K562 (cell line): ENCODE measurements at regions not wholly inside any gene's neighbourhood (a gene's known extent, or its start where the extent isn't known, plus 50 kb on each side); places are given as distances from the start of the nearest gene placed in this dataset.

Experiments
- ATAC-seq: fragments of 200-7000 bp; cut with Tn5 transposase; 3 replicates; pipeline ENCODE4 v1.9.1; 2020; ENCODE audit warnings: moderate library complexity
- BruUV-seq: library from RNA; stranded (reverse); fragments of 400-500 nt; replicated peaks from 2 replicates; lab custom pipeline; 2021; lab: Mats Ljungman, UMichigan
- CTCF ChIA-PET: fragments of 300-600 bp; formaldehyde crosslinking; extraction: SDS; loops from one replicate; lab custom pipeline; 2021; ENCODE audit warnings: low intra/inter-chr PET ratio; lab: Yijun Ruan, JAX
- POLR2A ChIA-PET: fragments of 300-600, 350-650 bp; sonication (Branson Sonifier 250); formaldehyde crosslinking; extraction: SDS; loops from one replicate; lab custom pipeline; 2021; ENCODE audit warnings: antibody characterized with exemption, inconsistent platforms; lab: Yijun Ruan, JAX
- DNase-seq, 4 experiments: peaks; one replicate each; pipeline versions ENCODE4 v3.0.0 to v3.0.0-alpha.2; 2011 to 2018; ENCODE audit warnings: low spot score in 3 of 4, mixed read lengths in 3 of 4; ENCODE audit errors: extremely low read depth in 1 of 4
- FAIRE-seq: peaks from 2 replicates; lab custom pipeline; 2011; peaks lifted over from hg19 to GRCh38; lab: Jason Lieb, UNC
- H2AFZ ChIP-seq: 2 replicates; pipeline ENCODE4 v1.6.0; 2011; ENCODE audit warnings: low read depth, low read length, control low read depth, inconsistent platforms
- H3K27ac ChIP-seq: fragments of 200-600 bp; 3 replicates; pipeline ENCODE4 v1.8.0; 2011; ENCODE audit warnings: low read depth, mild to moderate bottlenecking, control low read depth, inconsistent platforms, low read length, moderate library complexity, mixed read lengths; ENCODE audit errors: extremely low read depth
- H3K27me3 ChIP-seq, 2 experiments: fragments of 300-600 bp in 1 of 2; 2 replicates in 1 of 2; 3 replicates in 1 of 2; pipeline versions ENCODE4 v1.6.0 to v1.8.0; 2011; ENCODE audit warnings: inconsistent platforms in 2 of 2, low read length in 2 of 2, mild to moderate bottlenecking in 1 of 2, mixed read lengths in 1 of 2, moderate library complexity in 1 of 2; ENCODE audit not compliant: control insufficient read depth in 2 of 2, insufficient read depth in 2 of 2
- H3K36me3 ChIP-seq: fragments of 300-600 bp; 3 replicates; pipeline ENCODE4 v1.8.0; 2011; ENCODE audit warnings: mild to moderate bottlenecking, low read length, inconsistent platforms; ENCODE audit not compliant: control insufficient read depth, insufficient read depth
- H3K4me1 ChIP-seq, 2 experiments: fragments of 200-600 bp in 1 of 2; replicated peaks in 1 of 2; 2 replicates in 1 of 2; 3 replicates in 1 of 2; pipeline versions ENCODE4 v1.5.1 to v1.8.0; 2011; ENCODE audit warnings: inconsistent platforms in 2 of 2, low read length in 2 of 2, mild to moderate bottlenecking in 1 of 2, mixed read lengths in 1 of 2, moderate library complexity in 1 of 2; ENCODE audit not compliant: control insufficient read depth in 2 of 2, insufficient read depth in 2 of 2
- H3K4me2 ChIP-seq: 2 replicates; pipeline ENCODE4 v1.6.1; 2011; ENCODE audit warnings: low read length, control low read depth, inconsistent platforms, mixed read lengths; ENCODE audit not compliant: insufficient read depth
- H3K4me3 ChIP-seq: fragments of 200-600 bp; sonication (generic), shearing (Covaris generic); 2 replicates; pipeline ENCODE4 v1.5.1; 2016; ENCODE audit warnings: control low read depth, inconsistent platforms
- H3K79me2 ChIP-seq: fragments of 200-600 bp; 3 replicates; pipeline ENCODE4 v1.8.0; 2011; ENCODE audit warnings: low read length, inconsistent platforms; ENCODE audit not compliant: control insufficient read depth, insufficient read depth
- H3K9ac ChIP-seq, 2 experiments: 2 replicates each; pipeline versions ENCODE4 v1.6.0 to v1.6.1; 2011; ENCODE audit warnings: low read depth in 2 of 2, low read length in 2 of 2, control low read depth in 1 of 2, inconsistent platforms in 1 of 2, mild to moderate bottlenecking in 1 of 2, mixed read lengths in 1 of 2; ENCODE audit not compliant: insufficient read depth in 1 of 2
- H3K9me1 ChIP-seq: one replicate; pipeline ENCODE4 v1.6.0; 2011; ENCODE audit warnings: inconsistent platforms, mild to moderate bottlenecking, low read length, moderate library complexity; ENCODE audit not compliant: control insufficient read depth, insufficient read depth
- H3K9me3 ChIP-seq: replicated peaks from 2 replicates; pipeline ENCODE4 v1.5.1; 2011; ENCODE audit warnings: low read depth, low read length, inconsistent platforms; ENCODE audit not compliant: control insufficient read depth, insufficient read depth
- H4K20me1 ChIP-seq: replicated peaks from 2 replicates; pipeline ENCODE4 v1.6.1; 2011; ENCODE audit warnings: low read length, inconsistent platforms, mixed read lengths; ENCODE audit not compliant: control insufficient read depth, insufficient read depth
- ASH1L ChIP-seq: fragments of 450-650 bp; IDR thresholded peaks from 2 replicates; pipeline ENCODE4 v1.6.1; 2018; ENCODE audit warnings: borderline replicate concordance, mild to moderate bottlenecking, low read depth; ENCODE audit not compliant: partially characterized antibody
- DPF2 ChIP-seq: fragments of 450-650 bp; IDR thresholded peaks from 2 replicates; pipeline ENCODE4 v1.6.1; 2016
- FIP1L1 ChIP-seq: fragments of 200-400 bp; formaldehyde crosslinking; IDR thresholded peaks from 2 replicates; pipeline ENCODE4 v1.6.1; 2018; ENCODE audit warnings: mild to moderate bottlenecking, low read depth, low read length; ENCODE audit not compliant: poor library complexity, severe bottlenecking
- FOS ChIP-seq: IDR thresholded peaks from 3 replicates; pipeline ENCODE4 v1.6.1; 2011; ENCODE audit not compliant: insufficient read length; ENCODE audit errors: extremely low read depth
- MAFK ChIP-seq: IDR thresholded peaks from 2 replicates; pipeline ENCODE4 v1.6.1; 2011; ENCODE audit warnings: low read length, improper control_type of control experiment
- PTTG1 ChIP-seq: fragments of 450-650 bp; IDR thresholded peaks from 2 replicates; pipeline ENCODE4 v1.6.1; 2016; ENCODE audit warnings: low read depth, mild to moderate bottlenecking, missing genetic modification characterization, missing compliant biosample characterization
- TAF9B ChIP-seq: fragments of 450-650 bp; IDR thresholded peaks from 2 replicates; pipeline ENCODE4 v1.6.1; 2018; ENCODE audit warnings: mild to moderate bottlenecking; ENCODE audit not compliant: partially characterized antibody
- TEAD4 ChIP-seq, 2 experiments: sonication (generic) in 1 of 2; formaldehyde crosslinking in 1 of 2; IDR thresholded peaks; 2 replicates each; pipeline versions ENCODE4 v1.6.1 to v1.8.0; 2012 to 2022; ENCODE audit warnings: borderline replicate concordance in 1 of 2, inconsistent platforms in 1 of 2, low read length in 1 of 2, mild to moderate bottlenecking in 1 of 2, missing genetic modification reagents in 1 of 2
- ZBED1 ChIP-seq: IDR thresholded peaks from 2 replicates; pipeline ENCODE4 v1.6.1; 2014
- ZNF12 ChIP-seq: sonication (generic); formaldehyde crosslinking; IDR thresholded peaks from 2 replicates; pipeline ENCODE4 v1.4.0; 2020; ENCODE audit warnings: mild to moderate bottlenecking, missing genetic modification reagents
- ZNF316 ChIP-seq: fragments of 450-650 bp; IDR thresholded peaks from 2 replicates; pipeline ENCODE4 v1.6.1; 2016
- WGBS: fragments of 100-300 bp; shearing (Covaris generic); methylation state at CpG from one replicate; pipeline ENCODE4 v1.1.6; 2016; ENCODE audit warnings: low coverage, mixed read lengths; ENCODE audit not compliant: insufficient coverage; ENCODE audit errors: missing lambda C conversion rate; 5-methylcytosine and 5-hydroxymethylcytosine counted together
- in situ Hi-C: fragments of 300-500 bp; cut with MboI; formaldehyde crosslinking; loops from 4 replicates; pipeline ENCODE4 v1.15.0; 2018; ENCODE audit warnings: inconsistent platforms, mixed read lengths
- intact Hi-C: fragments of 100-400 bp; cut with micrococcal nuclease; formaldehyde crosslinking; loops from 2 replicates; pipeline ENCODE4 v1.14.2; 2022
- TF ChIP-seq, protein P1 (sequence below): fragments of 450-650 bp; formaldehyde crosslinking; IDR thresholded peaks from 2 replicates; pipeline ENCODE4 v1.4.0; 2020; ENCODE audit warnings: mild to moderate bottlenecking, moderate library complexity
- TF ChIP-seq, protein P2 (sequence below): fragments of 250-450 bp; sonication (Bioruptor Pico); IDR thresholded peaks from 2 replicates; pipeline ENCODE4 v1.5.0; 2021; ENCODE audit warnings: mild to moderate bottlenecking, borderline replicate concordance
- TF ChIP-seq, protein P3 (sequence below): fragments of 150-350 bp; conservative IDR thresholded peaks from 2 replicates; pipeline ENCODE4 v1.6.1; 2014; ENCODE audit warnings: low read length
- TF ChIP-seq, protein P4 (sequence below): fragments of 250-450 bp; sonication (Bioruptor Pico); IDR thresholded peaks from 2 replicates; pipeline ENCODE4 v1.5.0; 2020; ENCODE audit warnings: mild to moderate bottlenecking

DNA sequence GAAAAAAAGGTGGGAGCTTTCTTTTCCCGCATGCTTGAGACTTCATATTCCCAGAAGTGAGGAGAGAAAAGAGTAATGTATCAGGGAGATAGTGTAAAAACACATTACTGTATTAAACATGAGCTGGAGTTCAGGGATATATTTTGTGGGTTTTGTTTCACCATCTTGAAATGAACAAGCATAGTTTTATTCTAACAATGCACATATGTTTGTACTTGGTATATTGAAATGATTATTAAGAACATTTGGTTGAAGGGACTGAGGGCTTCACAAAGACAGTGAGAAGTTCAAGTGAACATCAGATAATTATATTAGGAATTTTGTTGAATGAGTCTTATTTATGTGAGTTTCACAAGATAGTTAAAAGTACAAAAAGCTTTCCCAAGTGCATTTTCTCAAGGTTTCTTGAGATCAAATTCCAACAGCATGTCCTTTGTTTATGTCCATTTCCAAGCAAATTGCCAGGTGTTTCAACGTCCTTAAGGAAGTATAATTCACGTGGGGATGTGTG lies 368.8 kb downstream of the ANKRD50 start:
- in situ Hi-C loops = loop anchor here (25.0 kb wide), 1 partner anchor 944 kb away; no protein-coding TSS in a partner anchor
- intact Hi-C loops = no loop called here
- Histone ChIP-seq H3K9me3 (no peaks in the 10 kb centered on the region), H2AFZ (no peak overlapping the region), H3K27ac (no peak overlapping the region), H3K9ac (no peak overlapping the region), H3K27me3 (no peaks in the 10 kb centered on the region), H4K20me1 (no peaks in the 10 kb centered on the region), H3K36me3 (no peaks in the 10 kb centered on the region), H3K4me3 (no peak overlapping the region), H3K79me2 (no peaks in the 10 kb centered on the region), H3K4me2 (no peak overlapping the region), H3K9me1 (no peaks in the 10 kb centered on the region), H3K4me1 (peaks cover 0 to 4% of the 10 kb centered on the region in 2 experiments; a peak in 1 of 5 replicates)
- POLR2A ChIA-PET = no interaction called here
- DNase-seq (no peak), ATAC-seq (no peak), FAIRE-seq (no peak)
- CTCF ChIA-PET = no interaction called here
- 0% methylated on average over 3 of the region's 3 CpGs for WGBS
- BruUV-seq = no TSS peak
- TF ChIP-seq TEAD4 (IDR thresholded peaks at IDR 0.05; ENCODE audit: low read length) = no peak
- TF ChIP-seq TEAD4 (CRISPR knock-in tag; IDR thresholded peaks at IDR 0.05; ENCODE audit: borderline replicate concordance) = no peak
- no peak for TF ChIP-seq FOS
- TF ChIP-seq DPF2 = no peak
- no peak for TF ChIP-seq ZBED1
- no peak for TF ChIP-seq ASH1L
- TF ChIP-seq FIP1L1 = no peak
- no peak for TF ChIP-seq ZNF316
- no peak for TF ChIP-seq TAF9B
- TF ChIP-seq MAFK = no peak
- TF ChIP-seq PTTG1 (tag) = no peak
- TF ChIP-seq, protein P1, sequence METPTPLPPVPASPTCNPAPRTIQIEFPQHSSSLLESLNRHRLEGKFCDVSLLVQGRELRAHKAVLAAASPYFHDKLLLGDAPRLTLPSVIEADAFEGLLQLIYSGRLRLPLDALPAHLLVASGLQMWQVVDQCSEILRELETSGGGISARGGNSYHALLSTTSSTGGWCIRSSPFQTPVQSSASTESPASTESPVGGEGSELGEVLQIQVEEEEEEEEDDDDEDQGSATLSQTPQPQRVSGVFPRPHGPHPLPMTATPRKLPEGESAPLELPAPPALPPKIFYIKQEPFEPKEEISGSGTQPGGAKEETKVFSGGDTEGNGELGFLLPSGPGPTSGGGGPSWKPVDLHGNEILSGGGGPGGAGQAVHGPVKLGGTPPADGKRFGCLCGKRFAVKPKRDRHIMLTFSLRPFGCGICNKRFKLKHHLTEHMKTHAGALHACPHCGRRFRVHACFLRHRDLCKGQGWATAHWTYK = no peak
- no peak for TF ChIP-seq ZNF12 (CRISPR knock-in tag)
- TF ChIP-seq, protein P2, sequence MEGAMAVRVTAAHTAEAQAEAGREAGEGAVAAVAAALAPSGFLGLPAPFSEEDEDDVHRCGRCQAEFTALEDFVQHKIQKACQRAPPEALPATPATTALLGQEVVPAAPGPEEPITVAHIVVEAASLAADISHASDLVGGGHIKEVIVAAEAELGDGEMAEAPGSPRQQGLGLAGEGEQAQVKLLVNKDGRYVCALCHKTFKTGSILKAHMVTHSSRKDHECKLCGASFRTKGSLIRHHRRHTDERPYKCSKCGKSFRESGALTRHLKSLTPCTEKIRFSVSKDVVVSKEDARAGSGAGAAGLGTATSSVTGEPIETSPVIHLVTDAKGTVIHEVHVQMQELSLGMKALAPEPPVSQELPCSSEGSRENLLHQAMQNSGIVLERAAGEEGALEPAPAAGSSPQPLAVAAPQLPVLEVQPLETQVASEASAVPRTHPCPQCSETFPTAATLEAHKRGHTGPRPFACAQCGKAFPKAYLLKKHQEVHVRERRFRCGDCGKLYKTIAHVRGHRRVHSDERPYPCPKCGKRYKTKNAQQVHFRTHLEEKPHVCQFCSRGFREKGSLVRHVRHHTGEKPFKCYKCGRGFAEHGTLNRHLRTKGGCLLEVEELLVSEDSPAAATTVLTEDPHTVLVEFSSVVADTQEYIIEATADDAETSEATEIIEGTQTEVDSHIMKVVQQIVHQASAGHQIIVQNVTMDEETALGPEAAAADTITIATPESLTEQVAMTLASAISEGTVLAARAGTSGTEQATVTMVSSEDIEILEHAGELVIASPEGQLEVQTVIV (CRISPR knock-in tag) = no peak
- TF ChIP-seq, protein P3, sequence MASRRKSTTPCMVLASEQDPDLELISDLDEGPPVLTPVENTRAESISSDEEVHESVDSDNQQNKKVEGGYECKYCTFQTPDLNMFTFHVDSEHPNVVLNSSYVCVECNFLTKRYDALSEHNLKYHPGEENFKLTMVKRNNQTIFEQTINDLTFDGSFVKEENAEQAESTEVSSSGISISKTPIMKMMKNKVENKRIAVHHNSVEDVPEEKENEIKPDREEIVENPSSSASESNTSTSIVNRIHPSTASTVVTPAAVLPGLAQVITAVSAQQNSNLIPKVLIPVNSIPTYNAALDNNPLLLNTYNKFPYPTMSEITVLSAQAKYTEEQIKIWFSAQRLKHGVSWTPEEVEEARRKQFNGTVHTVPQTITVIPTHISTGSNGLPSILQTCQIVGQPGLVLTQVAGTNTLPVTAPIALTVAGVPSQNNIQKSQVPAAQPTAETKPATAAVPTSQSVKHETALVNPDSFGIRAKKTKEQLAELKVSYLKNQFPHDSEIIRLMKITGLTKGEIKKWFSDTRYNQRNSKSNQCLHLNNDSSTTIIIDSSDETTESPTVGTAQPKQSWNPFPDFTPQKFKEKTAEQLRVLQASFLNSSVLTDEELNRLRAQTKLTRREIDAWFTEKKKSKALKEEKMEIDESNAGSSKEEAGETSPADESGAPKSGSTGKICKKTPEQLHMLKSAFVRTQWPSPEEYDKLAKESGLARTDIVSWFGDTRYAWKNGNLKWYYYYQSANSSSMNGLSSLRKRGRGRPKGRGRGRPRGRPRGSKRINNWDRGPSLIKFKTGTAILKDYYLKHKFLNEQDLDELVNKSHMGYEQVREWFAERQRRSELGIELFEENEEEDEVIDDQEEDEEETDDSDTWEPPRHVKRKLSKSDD = no peak
- TF ChIP-seq, protein P4, sequence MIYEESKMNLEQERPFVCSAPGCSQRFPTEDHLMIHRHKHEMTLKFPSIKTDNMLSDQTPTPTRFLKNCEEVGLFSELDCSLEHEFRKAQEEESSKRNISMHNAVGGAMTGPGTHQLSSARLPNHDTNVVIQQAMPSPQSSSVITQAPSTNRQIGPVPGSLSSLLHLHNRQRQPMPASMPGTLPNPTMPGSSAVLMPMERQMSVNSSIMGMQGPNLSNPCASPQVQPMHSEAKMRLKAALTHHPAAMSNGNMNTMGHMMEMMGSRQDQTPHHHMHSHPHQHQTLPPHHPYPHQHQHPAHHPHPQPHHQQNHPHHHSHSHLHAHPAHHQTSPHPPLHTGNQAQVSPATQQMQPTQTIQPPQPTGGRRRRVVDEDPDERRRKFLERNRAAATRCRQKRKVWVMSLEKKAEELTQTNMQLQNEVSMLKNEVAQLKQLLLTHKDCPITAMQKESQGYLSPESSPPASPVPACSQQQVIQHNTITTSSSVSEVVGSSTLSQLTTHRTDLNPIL (CRISPR knock-in tag) = no peak
